Gastroesophageal sphincter (tissue), 3 donors: ENCODE measurements at regions not wholly inside any gene's neighbourhood (a gene's known extent, or its start where the extent isn't known, plus 50 kb on each side); places are given as distances from the start of the nearest gene placed in this dataset.

Source experiments
- EP300 ChIP-seq: sonication (generic); formaldehyde crosslinking; IDR thresholded peaks from one replicate; pipeline ENCODE4 v1.6.1; 2017; ENCODE audit warnings: antibody characterized with exemption, mild to moderate bottlenecking
- TF ChIP-seq, protein P1 (sequence below), 4 experiments: fragments of 200-600 bp in 2 of 4; fragments of 450-650 bp in 2 of 4; sonication (generic) in 1 of 4; IDR thresholded peaks; one replicate each; pipeline ENCODE4 v1.5.1; 2017 to 2019; ENCODE audit warnings: antibody characterized with exemption in 4 of 4, mild to moderate bottlenecking in 2 of 4, moderate library complexity in 2 of 4

DNA sequence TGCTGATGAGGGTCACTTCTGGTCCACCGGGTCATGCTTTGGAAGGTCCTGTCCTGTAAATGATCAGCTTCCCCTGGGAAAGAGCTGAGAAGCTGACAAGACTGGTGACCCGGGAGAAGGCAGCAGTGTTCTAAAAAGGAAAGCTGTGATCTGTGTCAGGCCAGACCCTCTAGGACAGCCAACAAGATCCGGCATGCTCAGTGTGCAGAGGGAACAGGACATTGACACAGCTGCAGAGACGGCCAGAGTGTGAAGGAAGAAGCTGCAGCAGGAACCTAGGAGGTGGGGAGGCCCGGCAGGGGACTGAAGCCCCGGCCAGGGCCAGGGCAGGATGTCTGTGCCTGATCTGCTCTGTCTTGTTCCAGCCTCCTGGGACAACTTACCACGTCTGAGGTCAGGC lies 372.7 kb upstream of the ID2 start:
- TF ChIP-seq, protein P1, sequence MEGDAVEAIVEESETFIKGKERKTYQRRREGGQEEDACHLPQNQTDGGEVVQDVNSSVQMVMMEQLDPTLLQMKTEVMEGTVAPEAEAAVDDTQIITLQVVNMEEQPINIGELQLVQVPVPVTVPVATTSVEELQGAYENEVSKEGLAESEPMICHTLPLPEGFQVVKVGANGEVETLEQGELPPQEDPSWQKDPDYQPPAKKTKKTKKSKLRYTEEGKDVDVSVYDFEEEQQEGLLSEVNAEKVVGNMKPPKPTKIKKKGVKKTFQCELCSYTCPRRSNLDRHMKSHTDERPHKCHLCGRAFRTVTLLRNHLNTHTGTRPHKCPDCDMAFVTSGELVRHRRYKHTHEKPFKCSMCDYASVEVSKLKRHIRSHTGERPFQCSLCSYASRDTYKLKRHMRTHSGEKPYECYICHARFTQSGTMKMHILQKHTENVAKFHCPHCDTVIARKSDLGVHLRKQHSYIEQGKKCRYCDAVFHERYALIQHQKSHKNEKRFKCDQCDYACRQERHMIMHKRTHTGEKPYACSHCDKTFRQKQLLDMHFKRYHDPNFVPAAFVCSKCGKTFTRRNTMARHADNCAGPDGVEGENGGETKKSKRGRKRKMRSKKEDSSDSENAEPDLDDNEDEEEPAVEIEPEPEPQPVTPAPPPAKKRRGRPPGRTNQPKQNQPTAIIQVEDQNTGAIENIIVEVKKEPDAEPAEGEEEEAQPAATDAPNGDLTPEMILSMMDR (IDR thresholded peaks at IDR 0.05) = no peak
- TF ChIP-seq EP300 = no peak
